Prostate gland (tissue), 2 donors: ENCODE measurements at regions not wholly inside any gene's neighbourhood (a gene's known extent, or its start where the extent isn't known, plus 50 kb on each side); places are given as distances from the start of the nearest gene placed in this dataset.

ENCODE experiments used
- DNase-seq: peaks from one replicate; pipeline ENCODE4 v3.0.0-alpha.2; 2019; ENCODE audit warnings: low spot score
- H3K27ac ChIP-seq, 2 donors: fragments of 200-600 bp; sonication (generic); 2 replicates each; pipeline ENCODE4 v1.5.1; 2017 to 2019
- H3K27me3 ChIP-seq: fragments of 200-600 bp; sonication (generic); replicated peaks from 2 replicates; pipeline ENCODE4 v1.5.1; 2019; ENCODE audit not compliant: insufficient read depth
- H3K36me3 ChIP-seq, 2 donors: fragments of 200-600 bp; sonication (generic); 1 replicate in 1 of 2; 2 replicates in 1 of 2; pipeline versions ENCODE4 v1.5.1 to v1.8.1; 2017 to 2019
- H3K4me1 ChIP-seq: fragments of 200-600 bp; sonication (generic); replicated peaks from 2 replicates; pipeline ENCODE4 v1.5.1; 2019
- H3K4me3 ChIP-seq, 2 donors: fragments of 200-600 bp; sonication (generic); 2 replicates each; pipeline ENCODE4 v1.5.1; 2017 to 2019
- H3K9me3 ChIP-seq: fragments of 200-600 bp; sonication (generic); 2 replicates; pipeline ENCODE4 v1.5.1; 2017
- CTCF ChIP-seq, 4 experiments: fragments of 200-600 bp in 2 of 4; fragments of 450-650 bp in 2 of 4; sonication (generic) in 2 of 4; IDR thresholded peaks; 1 replicate in 3 of 4; 2 replicates in 1 of 4; pipeline ENCODE4 v1.5.1; 2016 to 2019; ENCODE audit warnings: antibody characterized with exemption in 4 of 4, mild to moderate bottlenecking in 2 of 4, moderate library complexity in 2 of 4
- POLR2A ChIP-seq: fragments of 450-650 bp; IDR thresholded peaks from one replicate; pipeline ENCODE4 v1.6.1; 2016; ENCODE audit warnings: antibody characterized with exemption, mild to moderate bottlenecking
- POLR2AphosphoS5 ChIP-seq: sonication (generic); formaldehyde crosslinking; IDR thresholded peaks from one replicate; pipeline ENCODE4 v1.6.1; 2017; ENCODE audit warnings: antibody characterized with exemption
- WGBS: methylation state at CpG from one replicate; pipeline ENCODE4 v1.1.5; 2018; 5-methylcytosine and 5-hydroxymethylcytosine counted together
- intact Hi-C: fragments of 100-400 bp; cut with DNase I; formaldehyde crosslinking; loops from one replicate; pipeline ENCODE4 v1.14.2; 2022

DNA sequence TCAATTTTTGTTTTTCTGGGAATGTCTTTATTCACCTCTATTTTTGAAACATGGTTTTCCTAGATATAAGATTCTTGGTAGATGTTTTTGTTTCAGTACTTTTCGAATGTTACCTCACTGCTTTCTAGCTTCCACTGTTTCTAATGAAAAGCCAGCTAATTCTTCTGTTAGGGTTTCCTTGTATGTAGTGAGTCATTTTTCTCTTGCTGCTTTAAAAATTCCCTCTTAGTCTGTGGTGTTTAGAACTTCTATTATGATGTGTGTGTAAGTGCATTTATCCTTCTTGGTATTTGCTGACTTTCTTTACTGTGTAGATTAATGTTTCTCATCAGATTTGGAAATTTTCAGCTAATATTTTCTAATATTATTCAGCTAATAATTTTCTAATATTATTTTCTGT lies 151.1 kb upstream of the OSTN start:
- WGBS: 88% methylated on average over 1 of the region's 1 CpG
- Histone ChIP-seq H3K4me3 (no peak overlapping the region), H3K9me3 (no peaks in the 10 kb centered on the region), H3K27me3 (no peaks in the 10 kb centered on the region), H3K4me1 (no peaks in the 10 kb centered on the region), H3K36me3 (no peaks in the 10 kb centered on the region), H3K27ac (no peak overlapping the region)
- intact Hi-C loops: no loop called here
- DNase-seq: no peak
- TF ChIP-seq POLR2A: no peak
- no peak for TF ChIP-seq POLR2AphosphoS5
- no peak for TF ChIP-seq CTCF (IDR thresholded peaks at IDR 0.05)

- 52% methylated on average over 2 of the region's 2 CpGs for WGBS
- Histone ChIP-seq H3K27me3 (no peaks in the 10 kb centered on the region), H3K27ac (no peak overlapping the region), H3K4me3 (no peak overlapping the region), H3K4me1 (no peaks in the 10 kb centered on the region), H3K36me3 (no peaks in the 10 kb centered on the region), H3K9me3 (no peaks in the 10 kb centered on the region)
- TF ChIP-seq POLR2A: no peak
- TF ChIP-seq CTCF (IDR thresholded peaks at IDR 0.05): no peak
- TF ChIP-seq POLR2AphosphoS5: no peak
- DNase-seq: no peak
- intact Hi-C loops: no loop called here
Observed at GRCh38 chr3:191030929-191031328, 168.1 kb upstream of the OSTN start.

DNA sequence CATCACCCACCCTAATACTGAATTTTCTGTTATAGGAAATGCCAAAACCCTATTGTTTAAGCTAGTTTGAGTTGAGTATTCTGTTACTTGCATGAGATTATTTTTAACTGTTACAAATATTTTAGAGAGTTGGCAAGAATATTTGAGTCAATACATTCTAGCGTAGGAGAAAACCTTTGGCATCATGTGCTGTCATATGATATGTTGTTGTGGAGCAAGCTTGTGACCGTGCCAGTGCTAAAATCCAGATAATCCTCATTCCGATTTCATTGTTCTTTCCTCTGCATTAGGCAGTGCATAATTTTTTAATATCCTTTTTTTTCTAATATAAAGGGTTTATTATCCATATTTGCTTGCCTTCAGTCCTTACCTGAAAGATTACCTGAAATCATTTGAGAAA lies 168.0 kb upstream of the GMNC start:
- Histone ChIP-seq H3K9me3 (no peaks in the 10 kb centered on the region), H3K27me3 (no peaks in the 10 kb centered on the region), H3K36me3 (no peaks in the 10 kb centered on the region), H3K4me3 (no peak overlapping the region), H3K27ac (no peak overlapping the region), H3K4me1 (no peaks in the 10 kb centered on the region)
- intact Hi-C loops: no loop called here
- TF ChIP-seq POLR2A: no peak
- peak; percentile 49 for TF ChIP-seq POLR2AphosphoS5
- TF ChIP-seq CTCF (IDR thresholded peaks at IDR 0.05): no peak
- WGBS: 22% methylated on average over 3 of the region's 3 CpGs
- DNase-seq: peak; percentile 32

- no peak overlapping the region for H3K4me3 ChIP-seq
- no peaks in the 10 kb centered on the region for H3K36me3 ChIP-seq
- intact Hi-C loops: no loop called here
- no peaks in the 10 kb centered on the region for H3K4me1 ChIP-seq
- 79% methylated on average over 1 of the region's 1 CpG for WGBS
- no peaks in the 10 kb centered on the region for H3K9me3 ChIP-seq
- H3K27me3 ChIP-seq: no peaks in the 10 kb centered on the region
- DNase-seq: no peak
- no peak for TF ChIP-seq POLR2AphosphoS5
- TF ChIP-seq CTCF (IDR thresholded peaks at IDR 0.05): no peak
- TF ChIP-seq POLR2A: no peak
- H3K27ac ChIP-seq: no peak overlapping the region
Observed at GRCh38 chr3:191026746-191027145, 164.3 kb upstream of the GMNC start.

DNA sequence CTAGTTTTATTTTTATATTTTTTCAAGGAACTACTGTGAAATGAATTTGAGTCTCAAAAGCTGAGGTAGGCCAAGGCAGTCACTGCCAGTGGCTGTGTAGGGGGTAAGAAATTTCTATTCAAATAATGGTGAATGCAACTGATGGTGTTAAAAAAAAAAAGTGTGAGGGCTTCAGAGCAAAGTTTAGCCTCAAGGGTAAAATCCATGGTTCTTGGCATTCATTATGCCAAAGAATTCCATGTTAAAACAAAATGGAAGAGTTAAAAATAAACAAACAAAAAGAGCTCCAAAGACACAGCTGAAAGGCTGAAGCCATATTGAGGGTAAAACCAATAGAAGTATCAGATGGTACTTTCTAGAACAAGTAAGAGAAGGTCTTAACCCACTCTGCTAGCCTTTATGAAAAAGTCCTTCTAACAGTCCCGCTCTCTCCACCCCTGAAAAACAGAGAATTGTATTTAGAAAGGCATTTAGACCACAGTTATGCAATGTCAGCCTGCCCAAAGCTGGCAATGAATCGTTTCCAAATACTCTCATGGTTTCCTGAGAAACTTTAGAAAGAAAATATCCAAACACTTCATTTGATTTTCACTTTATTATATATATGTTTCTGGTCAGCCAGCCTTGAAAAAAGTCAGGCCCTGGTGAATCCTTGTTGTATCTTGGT lies 158.4 kb upstream of the GMNC start:
- 63% methylated on average over 2 of the region's 2 CpGs for WGBS
- no peaks in the 10 kb centered on the region for H3K27me3 ChIP-seq
- intact Hi-C loops: no loop called here
- no peak overlapping the region for H3K27ac ChIP-seq
- no peaks in the 10 kb centered on the region for H3K36me3 ChIP-seq
- TF ChIP-seq POLR2AphosphoS5 (no peak), POLR2A (no peak), CTCF (IDR thresholded peaks at IDR 0.05) (no peak)
- H3K9me3 ChIP-seq: no peaks in the 10 kb centered on the region
- no peaks in the 10 kb centered on the region for H3K4me1 ChIP-seq
- H3K4me3 ChIP-seq: no peak overlapping the region
- DNase-seq: no peak
